Endothelial cell (in vitro differentiated cells): ENCODE measurements at regions not wholly inside any gene's neighbourhood (a gene's known extent, or its start where the extent isn't known, plus 50 kb on each side); places are given as distances from the start of the nearest gene placed in this dataset.

Experiments
- DNase-seq: peaks from one replicate; pipeline ENCODE4 v3.0.0; 2021; ENCODE audit warnings: low spot score
- H3K27ac Mint-ChIP-seq: one replicate; pipeline ENCODE4 v1.8.0; 2021; ENCODE audit warnings: mixed read lengths, inconsistent platforms; ENCODE audit not compliant: unreplicated experiment
- H3K27me3 Mint-ChIP-seq: one replicate; pipeline ENCODE4 v1.8.0; 2021; ENCODE audit warnings: mild to moderate bottlenecking, moderate library complexity, mixed read lengths, inconsistent platforms; ENCODE audit not compliant: unreplicated experiment
- H3K36me3 Mint-ChIP-seq: one replicate; pipeline ENCODE4 v1.8.0; 2021; ENCODE audit warnings: mild to moderate bottlenecking, low read depth, mixed read lengths, inconsistent platforms; ENCODE audit not compliant: unreplicated experiment
- H3K4me1 Mint-ChIP-seq: one replicate; pipeline ENCODE4 v1.8.0; 2021; ENCODE audit warnings: mild to moderate bottlenecking, mixed read lengths, inconsistent platforms; ENCODE audit not compliant: unreplicated experiment
- H3K4me3 Mint-ChIP-seq: one replicate; pipeline ENCODE4 v1.8.0; 2021; ENCODE audit warnings: mild to moderate bottlenecking, mixed read lengths, inconsistent platforms; ENCODE audit not compliant: unreplicated experiment
- H3K9me3 Mint-ChIP-seq: one replicate; pipeline ENCODE4 v1.8.0; 2021; ENCODE audit warnings: mixed read lengths, inconsistent platforms; ENCODE audit not compliant: unreplicated experiment
- CTCF ChIP-seq: fragments of 200-600 bp; sonication (generic); IDR thresholded peaks from one replicate; pipeline ENCODE4 v1.5.0; 2021; ENCODE audit warnings: antibody characterized with exemption; ENCODE audit not compliant: unreplicated experiment

- Mint-ChIP-seq H3K27me3 (peaks cover 2% of the 10 kb centered on the region), H3K4me1 (peaks cover 6% of the 10 kb centered on the region), H3K4me3 (no peak overlapping the region), H3K9me3 (no peaks in the 10 kb centered on the region), H3K36me3 (no peaks in the 10 kb centered on the region), H3K27ac (no peak overlapping the region)
- DNase-seq = no peak
- no peak for TF ChIP-seq CTCF
Observed at GRCh38 chr3:24947103-24947502, 452.5 kb upstream of the THRB start.

- no peak overlapping the region for H3K4me3 Mint-ChIP-seq
- no peak for DNase-seq
- TF ChIP-seq CTCF = no peak
- H3K36me3 Mint-ChIP-seq = no peaks in the 10 kb centered on the region
- H3K9me3 Mint-ChIP-seq = no peaks in the 10 kb centered on the region
- H3K27me3 Mint-ChIP-seq = peaks cover 4% of the 10 kb centered on the region
- no peak overlapping the region for H3K27ac Mint-ChIP-seq
- H3K4me1 Mint-ChIP-seq = peaks cover 38% of the 10 kb centered on the region
Observed at GRCh38 chr3:24951180-24951579, 456.5 kb upstream of the THRB start.

- DNase-seq = no peak
- Mint-ChIP-seq H3K4me1 (peaks cover 48% of the 10 kb centered on the region), H3K27ac (no peak overlapping the region), H3K9me3 (no peaks in the 10 kb centered on the region), H3K4me3 (no peak overlapping the region), H3K36me3 (no peaks in the 10 kb centered on the region), H3K27me3 (peaks cover 4% of the 10 kb centered on the region)
- no peak for TF ChIP-seq CTCF
Observed at GRCh38 chr3:24952388-24952787, 457.7 kb upstream of the THRB start.

- no peak overlapping the region for H3K27ac Mint-ChIP-seq
- H3K4me3 Mint-ChIP-seq = no peak overlapping the region
- DNase-seq = no peak
- peaks cover 50% of the 10 kb centered on the region for H3K4me1 Mint-ChIP-seq
- H3K36me3 Mint-ChIP-seq = no peaks in the 10 kb centered on the region
- peaks cover 4% of the 10 kb centered on the region for H3K27me3 Mint-ChIP-seq
- TF ChIP-seq CTCF = no peak
- no peaks in the 10 kb centered on the region for H3K9me3 Mint-ChIP-seq
Observed at GRCh38 chr3:24953060-24953771, 458.6 kb upstream of the THRB start.

GRCh38 chr3:24956613-24957012, 462.0 kb upstream of the THRB start:
- DNase-seq = peak; percentile 5
- H3K4me3 Mint-ChIP-seq = no peak overlapping the region

More at GRCh38 chr3:24956613-24957012, 462.0 kb upstream of the THRB start:
- no peaks in the 10 kb centered on the region for H3K36me3 Mint-ChIP-seq
- no peak for TF ChIP-seq CTCF
- peaks cover 52% of the 10 kb centered on the region for H3K4me1 Mint-ChIP-seq
- H3K27ac Mint-ChIP-seq = peak overlapping the region; percentile 21
- peaks cover 2% of the 10 kb centered on the region for H3K27me3 Mint-ChIP-seq
- no peaks in the 10 kb centered on the region for H3K9me3 Mint-ChIP-seq
